Fibroblast of skin of back (primary cell): ENCODE measurements at regions not wholly inside any gene's neighbourhood (a gene's known extent, or its start where the extent isn't known, plus 50 kb on each side); places are given as distances from the start of the nearest gene placed in this dataset.

Experiments used
- DNase-seq: peaks from one replicate; pipeline ENCODE4 v3.0.0-alpha.2; 2013

- no peak for DNase-seq
Observed at GRCh38 chr1:106480629-106481028, 575.8 kb upstream of the PRMT6 start.

- DNase-seq, result no peak
Observed at GRCh38 chr1:106492880-106493279, 563.6 kb upstream of the PRMT6 start.

- no peak for DNase-seq
Observed at GRCh38 chr1:106494646-106495045, 561.8 kb upstream of the PRMT6 start.

- peak; percentile 9 for DNase-seq
Observed at GRCh38 chr1:106498238-106498637, 558.2 kb upstream of the PRMT6 start.

- DNase-seq, result no peak
Observed at GRCh38 chr1:106502659-106503058, 553.8 kb upstream of the PRMT6 start.

GRCh38 chr1:106515375-106515774, 541.1 kb upstream of the PRMT6 start:
- no peak for DNase-seq

GRCh38 chr1:106517224-106517623, 539.2 kb upstream of the PRMT6 start:
- DNase-seq, result no peak

- DNase-seq, result no peak
Observed at GRCh38 chr1:106523497-106523896, 533.0 kb upstream of the PRMT6 start.

GRCh38 chr1:106524631-106525030, 531.8 kb upstream of the PRMT6 start:
- no peak for DNase-seq

- peak; percentile 83 for DNase-seq
Observed at GRCh38 chr1:106526650-106527049, 529.8 kb upstream of the PRMT6 start.

GRCh38 chr1:106534612-106535011, 521.9 kb upstream of the PRMT6 start:
- no peak for DNase-seq

GRCh38 chr1:106536741-106537140, 519.7 kb upstream of the PRMT6 start:
- DNase-seq, result peak; percentile 89

- DNase-seq, result peak; percentile 22
Observed at GRCh38 chr1:106548726-106549125, 507.7 kb upstream of the PRMT6 start.

GRCh38 chr1:106554294-106554693, 502.2 kb upstream of the PRMT6 start:
- peak; percentile 54 for DNase-seq

- DNase-seq, result no peak
Observed at GRCh38 chr1:106555571-106555970, 500.9 kb upstream of the PRMT6 start.

GRCh38 chr1:106564192-106564591, 492.3 kb upstream of the PRMT6 start:
- DNase-seq, result no peak

- DNase-seq, result no peak
Observed at GRCh38 chr1:106568201-106568974, 488.1 kb upstream of the PRMT6 start.

GRCh38 chr1:106571109-106571508, 485.4 kb upstream of the PRMT6 start:
- no peak for DNase-seq

- DNase-seq, result peak; percentile 72
Observed at GRCh38 chr1:106584107-106584506, 472.4 kb upstream of the PRMT6 start.

- DNase-seq, result no peak
Observed at GRCh38 chr1:106584676-106585075, 471.8 kb upstream of the PRMT6 start.

GRCh38 chr1:106600626-106601025, 455.8 kb upstream of the PRMT6 start:
- DNase-seq, result peak; percentile 60

- no peak for DNase-seq
Observed at GRCh38 chr1:106603616-106604015, 452.9 kb upstream of the PRMT6 start.

GRCh38 chr1:106608841-106609240, 447.6 kb upstream of the PRMT6 start:
- peak; percentile 61 for DNase-seq

- peak; percentile 29 for DNase-seq
Observed at GRCh38 chr1:106613068-106613467, 443.4 kb upstream of the PRMT6 start.

GRCh38 chr1:106613861-106614260, 442.6 kb upstream of the PRMT6 start:
- DNase-seq, result peak; percentile 6
